ENCODE measurements at regions not wholly inside any gene's neighbourhood (a gene's known extent, or its start where the extent isn't known, plus 50 kb on each side); places are given as distances from the start of the nearest gene placed in this dataset.

- 89 to 91% methylated on average over 7 to 9 of the region's 9 CpGs for WGBS, 2 experiments (ENCODE audit: insufficient coverage in 1 of 2, insufficient read length in 1 of 2)
- TF ChIP-seq CTCF (conservative IDR thresholded peaks at IDR 0.05): peak; percentile 60
- no peaks in the 10 kb centered on the region for H3K36me3 ChIP-seq (ENCODE audit: control insufficient read depth, insufficient read depth, low read length)
- H3K4me1 Mint-ChIP-seq: peaks cover 5% of the 10 kb centered on the region
- no peaks in the 10 kb centered on the region for H3K4me1 ChIP-seq (ENCODE audit: control insufficient read depth, insufficient read depth, low read length)
- no peaks in the 10 kb centered on the region for H3K36me3 Mint-ChIP-seq (ENCODE audit: low read depth)
- H3K4me3 Mint-ChIP-seq: no peak overlapping the region
- H3K4me3 ChIP-seq (ENCODE audit: low read length): no peak overlapping the region
- no peak overlapping the region for H3K27ac ChIP-seq (ENCODE audit: low read depth, low read length)
- no peaks in the 10 kb centered on the region for H3K9me3 ChIP-seq (ENCODE audit: control insufficient read depth, low read length)
- no peak overlapping the region for H3K27ac Mint-ChIP-seq
- no peaks in the 10 kb centered on the region for H3K27me3 ChIP-seq (ENCODE audit: control insufficient read depth, insufficient read depth, low read length, poor library complexity, severe bottlenecking)
- peaks cover 6% of the 10 kb centered on the region for H3K27me3 Mint-ChIP-seq (ENCODE audit: insufficient read depth)
- H3K9ac ChIP-seq (ENCODE audit: extremely low read depth, low read length, poor library complexity, severe bottlenecking): no peak overlapping the region
- peak; percentile 41 for DNase-seq
- H3K9me3 Mint-ChIP-seq: no peaks in the 10 kb centered on the region
Observed at GRCh38 chr5:173496129-173496882, 120.1 kb downstream of the BOD1 start.

GRCh38 chr5:173495225-173495904, 121.1 kb downstream of the BOD1 start:
- no peak overlapping the region for H3K27ac Mint-ChIP-seq
- peak; percentile 20 for DNase-seq
- peaks cover 5% of the 10 kb centered on the region for H3K4me1 Mint-ChIP-seq
- H3K4me3 Mint-ChIP-seq: no peak overlapping the region
- peaks cover 6% of the 10 kb centered on the region for H3K27me3 Mint-ChIP-seq (ENCODE audit: insufficient read depth)
- WGBS, 2 experiments (ENCODE audit: insufficient coverage in 1 of 2, insufficient read length in 1 of 2): 86 to 97% methylated on average over 1 to 3 of the region's 3 CpGs
- H3K36me3 Mint-ChIP-seq (ENCODE audit: low read depth): no peaks in the 10 kb centered on the region
- Histone ChIP-seq H3K4me3 (ENCODE audit: low read length) (no peak overlapping the region), H3K4me1 (ENCODE audit: control insufficient read depth, insufficient read depth, low read length) (no peaks in the 10 kb centered on the region), H3K9me3 (ENCODE audit: control insufficient read depth, low read length) (no peaks in the 10 kb centered on the region), H3K27me3 (ENCODE audit: control insufficient read depth, insufficient read depth, low read length, poor library complexity, severe bottlenecking) (no peaks in the 10 kb centered on the region), H3K9ac (ENCODE audit: extremely low read depth, low read length, poor library complexity, severe bottlenecking) (no peak overlapping the region), H3K36me3 (ENCODE audit: control insufficient read depth, insufficient read depth, low read length) (no peaks in the 10 kb centered on the region), H3K27ac (ENCODE audit: low read depth, low read length) (no peak overlapping the region)
- no peaks in the 10 kb centered on the region for H3K9me3 Mint-ChIP-seq
- TF ChIP-seq CTCF (conservative IDR thresholded peaks at IDR 0.05): no peak

DNA sequence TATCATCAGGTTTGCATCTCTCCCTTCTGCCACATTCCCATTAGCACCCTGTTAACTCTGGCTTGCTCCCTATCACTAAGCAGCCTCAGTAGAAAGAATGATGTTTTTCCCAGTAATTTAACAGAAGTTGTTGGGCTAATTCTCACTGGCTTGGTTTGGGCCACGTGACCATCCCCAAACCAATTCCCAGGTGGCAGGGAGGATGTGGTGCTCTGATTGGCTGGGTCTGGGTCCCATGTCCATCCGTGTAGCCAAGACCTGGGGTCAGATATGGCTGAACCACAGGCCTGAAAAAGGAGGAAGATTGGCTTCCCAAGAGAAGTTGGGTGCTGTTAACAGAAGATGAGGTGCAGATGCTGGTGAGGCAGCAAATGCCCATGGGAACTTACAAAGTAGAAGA, 122.0 kb downstream of the BOD1 start:
- Histone ChIP-seq H3K9me3 (ENCODE audit: control insufficient read depth, low read length) (no peaks in the 10 kb centered on the region), H3K9ac (ENCODE audit: extremely low read depth, low read length, poor library complexity, severe bottlenecking) (no peak overlapping the region), H3K4me3 (ENCODE audit: low read length) (no peak overlapping the region), H3K27ac (ENCODE audit: low read depth, low read length) (no peak overlapping the region), H3K27me3 (ENCODE audit: control insufficient read depth, insufficient read depth, low read length, poor library complexity, severe bottlenecking) (no peaks in the 10 kb centered on the region), H3K4me1 (ENCODE audit: control insufficient read depth, insufficient read depth, low read length) (no peaks in the 10 kb centered on the region), H3K36me3 (ENCODE audit: control insufficient read depth, insufficient read depth, low read length) (no peaks in the 10 kb centered on the region)
- Mint-ChIP-seq H3K9me3 (no peaks in the 10 kb centered on the region), H3K4me3 (no peak overlapping the region), H3K27ac (no peak overlapping the region), H3K36me3 (ENCODE audit: low read depth) (no peaks in the 10 kb centered on the region), H3K27me3 (ENCODE audit: insufficient read depth) (peaks cover 3% of the 10 kb centered on the region), H3K4me1 (peaks cover 5% of the 10 kb centered on the region)
- WGBS, 2 experiments (ENCODE audit: insufficient coverage in 1 of 2, insufficient read length in 1 of 2): 91% methylated on average over 2 of the region's 2 CpGs; no CpG with 5 or more reads in 1 of the 2 experiments
- no peak for TF ChIP-seq CTCF (conservative IDR thresholded peaks at IDR 0.05)
- peak; percentile 29 for DNase-seq
